HG03354 (cell line): ENCODE measurements at regions not wholly inside any gene's neighbourhood (a gene's known extent, or its start where the extent isn't known, plus 50 kb on each side); places are given as distances from the start of the nearest gene placed in this dataset.
"Not testable (repeated sequence)": the region's sequence is repeated elsewhere in the genome, so short reads cannot be mapped to it uniquely, and the experiment has no call there.

ENCODE experiments used
- ATAC-seq: cut with Tn5 transposase; IDR thresholded peaks from one replicate; pipeline ENCODE4 v1.9.1; 2021; ENCODE audit warnings: mild to moderate bottlenecking; ENCODE audit not compliant: unreplicated experiment, poor library complexity, severe bottlenecking

- no peak for ATAC-seq
Observed at GRCh38 chr2:35870713-35871112, 484.9 kb upstream of the CRIM1 start.

GRCh38 chr2:35864141-35864540 lies 491.4 kb upstream of the CRIM1 start:
- ATAC-seq: no peak

GRCh38 chr2:35858216-35858615 lies 497.4 kb upstream of the CRIM1 start:
- ATAC-seq: no peak

GRCh38 chr2:35857498-35857897 lies 498.1 kb upstream of the CRIM1 start:
- ATAC-seq: no peak

- ATAC-seq: no peak
Observed at GRCh38 chr2:35831385-35831784, 524.2 kb upstream of the CRIM1 start.

GRCh38 chr2:35830833-35831232 lies 524.7 kb upstream of the CRIM1 start:
- ATAC-seq: no peak

- no peak for ATAC-seq
Observed at GRCh38 chr2:35827086-35827485, 528.5 kb upstream of the CRIM1 start.

GRCh38 chr2:35822716-35823115 lies 532.9 kb upstream of the CRIM1 start:
- ATAC-seq: no peak

- ATAC-seq: no peak
Observed at GRCh38 chr2:35821675-35822074, 533.9 kb upstream of the CRIM1 start.

GRCh38 chr2:35820391-35820790 lies 535.2 kb upstream of the CRIM1 start:
- ATAC-seq: no peak

- ATAC-seq: no peak
Observed at GRCh38 chr2:35819033-35819432, 536.5 kb upstream of the CRIM1 start.

GRCh38 chr2:35818359-35818758 lies 537.2 kb upstream of the CRIM1 start:
- not testable (repeated sequence) for ATAC-seq

GRCh38 chr2:35814597-35814996 lies 541.0 kb upstream of the CRIM1 start:
- ATAC-seq: not testable (repeated sequence)

- ATAC-seq: no peak
Observed at GRCh38 chr2:35803126-35803525, 552.5 kb upstream of the CRIM1 start.

- no peak for ATAC-seq
Observed at GRCh38 chr2:35794796-35795450, 560.7 kb upstream of the CRIM1 start.

- ATAC-seq: no peak
Observed at GRCh38 chr2:35790292-35790691, 565.3 kb upstream of the CRIM1 start.

- ATAC-seq: no peak
Observed at GRCh38 chr2:35788543-35788942, 567.0 kb upstream of the CRIM1 start.

- ATAC-seq: no peak
Observed at GRCh38 chr2:35787302-35788031, 568.1 kb upstream of the CRIM1 start.

- no peak for ATAC-seq
Observed at GRCh38 chr2:35785564-35785963, 570.0 kb upstream of the CRIM1 start.

GRCh38 chr2:35784777-35785176 lies 570.8 kb upstream of the CRIM1 start:
- no peak for ATAC-seq

GRCh38 chr2:35783723-35784122 lies 571.9 kb upstream of the CRIM1 start:
- ATAC-seq: no peak
